Endothelial cell of umbilical vein (primary cell): ENCODE measurements at regions not wholly inside any gene's neighbourhood (a gene's known extent, or its start where the extent isn't known, plus 50 kb on each side); places are given as distances from the start of the nearest gene placed in this dataset.

ENCODE experiments used
- BruUV-seq: library from RNA; stranded (reverse); fragments of 400-500 nt; replicated peaks from 2 replicates; lab custom pipeline; 2021; lab: Mats Ljungman, UMichigan
- CTCF ChIA-PET: fragments of 300-600, 350-600 bp; sonication (Branson Sonifier 250); formaldehyde crosslinking; loops from one replicate; lab custom pipeline; 2021; ENCODE audit warnings: antibody characterized with exemption, inconsistent platforms; lab: Charles Lee
- POLR2A ChIA-PET: fragments of 300-600, 350-600 bp; sonication (Branson Sonifier 250); formaldehyde crosslinking; loops from one replicate; lab custom pipeline; 2021; ENCODE audit warnings: antibody characterized with exemption, inconsistent platforms; lab: Charles Lee
- DNase-seq: peaks from one replicate; pipeline ENCODE4 v3.0.0-alpha.2; 2011; ENCODE audit warnings: low read depth, low spot score
- FAIRE-seq: peaks from 2 replicates; lab custom pipeline; 2011; peaks lifted over from hg19 to GRCh38; lab: Jason Lieb, UNC
- H2AFZ ChIP-seq: 2 replicates; pipeline ENCODE4 v1.6.0; 2012; ENCODE audit warnings: low read depth, low read length, control low read depth, inconsistent platforms
- H3K27ac ChIP-seq: 2 replicates; pipeline ENCODE4 v1.5.1; 2011; ENCODE audit warnings: low read depth, mild to moderate bottlenecking, control low read depth, low read length, moderate library complexity; ENCODE audit not compliant: insufficient read depth
- H3K27me3 ChIP-seq, 2 experiments: 2 replicates each; pipeline versions ENCODE4 v1.6.0 to v1.6.1; 2011; ENCODE audit warnings: low read length in 2 of 2, mixed read lengths in 1 of 2; ENCODE audit not compliant: control insufficient read depth in 2 of 2, insufficient read depth in 2 of 2
- H3K36me3 ChIP-seq, 2 experiments: 2 replicates in 1 of 2; 3 replicates in 1 of 2; pipeline ENCODE4 v1.5.1; 2011; ENCODE audit warnings: low read length in 2 of 2, mild to moderate bottlenecking in 1 of 2, moderate library complexity in 1 of 2; ENCODE audit not compliant: control insufficient read depth in 2 of 2, insufficient read depth in 2 of 2; ENCODE audit errors: extremely low read depth in 1 of 2
- H3K4me1 ChIP-seq: 3 replicates; pipeline ENCODE4 v1.5.1; 2011; ENCODE audit warnings: mild to moderate bottlenecking, low read length; ENCODE audit not compliant: control insufficient read depth, insufficient read depth; ENCODE audit errors: extremely low read depth
- H3K4me2 ChIP-seq: 2 replicates; pipeline ENCODE4 v1.6.1; 2011; ENCODE audit warnings: low read length, control low read depth, mixed read lengths; ENCODE audit not compliant: insufficient read depth
- H3K4me3 ChIP-seq, 3 experiments: fragments of 200-600 bp in 1 of 3; sonication (generic), shearing (Covaris generic) in 1 of 3; replicated peaks in 1 of 3; 2 replicates each; pipeline ENCODE4 v1.5.1; 2011 to 2016; ENCODE audit warnings: control low read depth in 3 of 3, low read length in 3 of 3, mild to moderate bottlenecking in 2 of 3, inconsistent platforms in 1 of 3, low read depth in 1 of 3, moderate library complexity in 1 of 3; ENCODE audit not compliant: insufficient read depth in 1 of 3
- H3K79me2 ChIP-seq: 2 replicates; pipeline ENCODE4 v1.6.0; 2012; ENCODE audit warnings: low read length, inconsistent platforms; ENCODE audit not compliant: control insufficient read depth, insufficient read depth
- H3K9ac ChIP-seq: replicated peaks from 2 replicates; pipeline ENCODE3; 2011; ENCODE audit warnings: low read length, control low read depth; ENCODE audit not compliant: insufficient read depth; ENCODE audit errors: extremely low read depth
- H3K9me1 ChIP-seq: replicated peaks from 3 replicates; pipeline ENCODE4 v1.6.0; 2011; ENCODE audit warnings: mild to moderate bottlenecking, low read length; ENCODE audit not compliant: control insufficient read depth, insufficient read depth; ENCODE audit errors: extremely low read depth
- H3K9me3 ChIP-seq: replicated peaks from 2 replicates; pipeline ENCODE4 v1.5.1; 2012; ENCODE audit warnings: low read length, inconsistent platforms; ENCODE audit not compliant: control insufficient read depth, insufficient read depth
- H4K20me1 ChIP-seq: replicated peaks from 2 replicates; pipeline ENCODE3; 2011; ENCODE audit warnings: mild to moderate bottlenecking, low read length; ENCODE audit not compliant: control insufficient read depth, insufficient read depth; ENCODE audit errors: extremely low read depth
- EZH2 ChIP-seq: IDR thresholded peaks from 2 replicates; pipeline ENCODE4 v1.6.1; 2012; ENCODE audit warnings: borderline replicate concordance, low read depth, mild to moderate bottlenecking, moderate library complexity, low read length, inconsistent platforms; ENCODE audit not compliant: severe bottlenecking
- FOS ChIP-seq: IDR thresholded peaks from 2 replicates; pipeline ENCODE4 v1.6.1; 2011; ENCODE audit warnings: mild to moderate bottlenecking, low read length, moderate library complexity, borderline replicate concordance; ENCODE audit not compliant: insufficient read depth
- GATA2 ChIP-seq: IDR thresholded peaks from 2 replicates; pipeline ENCODE4 v1.7.0; 2011; ENCODE audit warnings: low read depth, mild to moderate bottlenecking, moderate library complexity, mixed read lengths, low read length; ENCODE audit not compliant: insufficient read length, insufficient read depth
- JUN ChIP-seq: IDR thresholded peaks from 2 replicates; pipeline ENCODE4 v1.6.1; 2011; ENCODE audit warnings: borderline replicate concordance, low read depth; ENCODE audit not compliant: insufficient read length, insufficient read depth
- MYC ChIP-seq: IDR thresholded peaks from one replicate; pipeline ENCODE4 v1.6.1; 2011; ENCODE audit warnings: mild to moderate bottlenecking, low read depth, low read length
- POLR2A ChIP-seq: IDR thresholded peaks from 2 replicates; pipeline ENCODE4 v1.6.1; 2012; ENCODE audit warnings: low read depth, mild to moderate bottlenecking, control low read depth, low read length
- POLR2AphosphoS5 ChIP-seq: IDR thresholded peaks from 2 replicates; pipeline ENCODE4 v1.6.1; 2012; ENCODE audit warnings: low read depth, mild to moderate bottlenecking, control low read depth, low read length, moderate library complexity; ENCODE audit not compliant: insufficient read depth
- dilution Hi-C: fragments of 300-500 bp; cut with MboI; formaldehyde crosslinking; loops from one replicate; pipeline ENCODE4 v1.15.0; 2019; ENCODE audit warnings: low sequenced_read_pairs; ENCODE audit not compliant: extremely low pct_ligation_motif_present
- intact Hi-C: fragments of 100-400 bp; cut with micrococcal nuclease; formaldehyde crosslinking; loops from one replicate; pipeline ENCODE4 v1.10.0; 2022
- TF ChIP-seq, protein P1 (sequence below): IDR thresholded peaks from 2 replicates; pipeline ENCODE4 v1.6.1; 2011; ENCODE audit not compliant: insufficient read depth, insufficient read length
- TF ChIP-seq, protein P2 (sequence below), 2 donors: IDR thresholded peaks; 1 replicate in 1 of 2; 2 replicates in 1 of 2; pipeline ENCODE4 v1.5.1; 2011; ENCODE audit warnings: low read length in 2 of 2, mild to moderate bottlenecking in 2 of 2, moderate library complexity in 2 of 2, control low read depth in 1 of 2, inconsistent platforms in 1 of 2, low read depth in 1 of 2; ENCODE audit not compliant: insufficient read depth in 1 of 2; ENCODE audit errors: extremely low read depth in 1 of 2

DNA sequence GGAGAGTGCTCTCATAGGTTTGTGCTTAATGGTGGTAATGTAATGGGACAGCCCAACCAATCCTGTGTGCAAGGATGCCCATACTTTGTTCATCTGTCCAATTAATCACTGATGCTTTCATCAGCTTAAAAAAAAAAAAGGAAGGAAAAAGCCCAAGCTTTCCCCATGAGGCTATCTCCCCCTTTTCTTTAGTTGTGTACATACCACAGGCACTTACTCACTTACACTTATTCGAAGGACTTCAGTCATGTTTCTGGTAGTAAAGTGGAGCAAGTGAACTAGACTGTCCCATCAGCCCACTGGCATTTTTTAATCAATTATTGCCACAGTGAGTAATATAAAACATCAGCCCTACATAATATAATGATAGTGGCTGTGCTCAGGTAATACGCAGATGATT, 183.5 kb upstream of the UFM1 start:
- ChIA-PET CTCF (no interaction called here), POLR2A (no interaction called here)
- H4K20me1 ChIP-seq, result no peaks in the 10 kb centered on the region
- TF ChIP-seq POLR2AphosphoS5 (no peak), FOS (no peak), JUN (no peak), POLR2A (no peak), MYC (no peak), GATA2 (no peak), EZH2 (no peak)
- TF ChIP-seq, protein P1, sequence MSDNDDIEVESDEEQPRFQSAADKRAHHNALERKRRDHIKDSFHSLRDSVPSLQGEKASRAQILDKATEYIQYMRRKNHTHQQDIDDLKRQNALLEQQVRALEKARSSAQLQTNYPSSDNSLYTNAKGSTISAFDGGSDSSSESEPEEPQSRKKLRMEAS, result no peak
- TF ChIP-seq, protein P2, sequence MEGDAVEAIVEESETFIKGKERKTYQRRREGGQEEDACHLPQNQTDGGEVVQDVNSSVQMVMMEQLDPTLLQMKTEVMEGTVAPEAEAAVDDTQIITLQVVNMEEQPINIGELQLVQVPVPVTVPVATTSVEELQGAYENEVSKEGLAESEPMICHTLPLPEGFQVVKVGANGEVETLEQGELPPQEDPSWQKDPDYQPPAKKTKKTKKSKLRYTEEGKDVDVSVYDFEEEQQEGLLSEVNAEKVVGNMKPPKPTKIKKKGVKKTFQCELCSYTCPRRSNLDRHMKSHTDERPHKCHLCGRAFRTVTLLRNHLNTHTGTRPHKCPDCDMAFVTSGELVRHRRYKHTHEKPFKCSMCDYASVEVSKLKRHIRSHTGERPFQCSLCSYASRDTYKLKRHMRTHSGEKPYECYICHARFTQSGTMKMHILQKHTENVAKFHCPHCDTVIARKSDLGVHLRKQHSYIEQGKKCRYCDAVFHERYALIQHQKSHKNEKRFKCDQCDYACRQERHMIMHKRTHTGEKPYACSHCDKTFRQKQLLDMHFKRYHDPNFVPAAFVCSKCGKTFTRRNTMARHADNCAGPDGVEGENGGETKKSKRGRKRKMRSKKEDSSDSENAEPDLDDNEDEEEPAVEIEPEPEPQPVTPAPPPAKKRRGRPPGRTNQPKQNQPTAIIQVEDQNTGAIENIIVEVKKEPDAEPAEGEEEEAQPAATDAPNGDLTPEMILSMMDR (IDR thresholded peaks at IDR 0.05; ENCODE audit: extremely low read depth in 1 of 2, insufficient read depth in 1 of 2, low read depth in 1 of 2, low read length in 2 of 2), result no peak
- no TSS peak for BruUV-seq
- H3K9me1 ChIP-seq, result no peaks in the 10 kb centered on the region
- H3K79me2 ChIP-seq, result no peaks in the 10 kb centered on the region
- no peaks in the 10 kb centered on the region for H3K4me1 ChIP-seq
- no peaks in the 10 kb centered on the region for H3K36me3 ChIP-seq
- no peak overlapping the region for H3K27ac ChIP-seq
- dilution Hi-C loops (no loop called here), intact Hi-C loops (no loop called here)
- no peak for DNase-seq
- no peak overlapping the region for H3K4me3 ChIP-seq
- FAIRE-seq, result no peak
- H3K4me2 ChIP-seq, result no peak overlapping the region
- no peak overlapping the region for H2AFZ ChIP-seq
- H3K9me3 ChIP-seq, result no peaks in the 10 kb centered on the region
- no peaks in the 10 kb centered on the region for H3K27me3 ChIP-seq
- H3K9ac ChIP-seq, result no peak overlapping the region
